ENCODE measurements at regions not wholly inside any gene's neighbourhood (a gene's known extent, or its start where the extent isn't known, plus 50 kb on each side); places are given as distances from the start of the nearest gene placed in this dataset.

DNA sequence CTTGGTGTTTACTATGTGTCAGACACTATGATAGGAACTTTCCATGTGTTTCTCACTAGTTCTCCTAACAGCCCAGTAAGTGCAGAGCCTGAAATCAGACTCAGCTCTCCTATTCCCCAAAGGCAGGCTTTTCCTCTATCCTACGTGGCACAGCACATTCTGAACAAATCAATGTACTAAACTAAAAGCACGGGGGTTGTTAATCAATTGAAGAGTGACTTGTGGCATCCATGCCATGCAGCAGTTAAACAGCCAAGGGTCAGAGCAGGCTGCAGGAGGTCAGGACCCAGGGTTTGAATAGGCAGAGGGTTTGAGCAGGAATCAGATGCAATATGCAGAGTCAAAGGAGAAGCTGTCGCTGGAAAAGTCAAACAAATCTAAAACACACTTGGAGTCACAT lies 289.7 kb upstream of the LDB2 start:
- no peak for TF ChIP-seq EZH2 (IDR thresholded peaks at IDR 0.05; ENCODE audit: low read depth)
- TF ChIP-seq, protein P1, sequence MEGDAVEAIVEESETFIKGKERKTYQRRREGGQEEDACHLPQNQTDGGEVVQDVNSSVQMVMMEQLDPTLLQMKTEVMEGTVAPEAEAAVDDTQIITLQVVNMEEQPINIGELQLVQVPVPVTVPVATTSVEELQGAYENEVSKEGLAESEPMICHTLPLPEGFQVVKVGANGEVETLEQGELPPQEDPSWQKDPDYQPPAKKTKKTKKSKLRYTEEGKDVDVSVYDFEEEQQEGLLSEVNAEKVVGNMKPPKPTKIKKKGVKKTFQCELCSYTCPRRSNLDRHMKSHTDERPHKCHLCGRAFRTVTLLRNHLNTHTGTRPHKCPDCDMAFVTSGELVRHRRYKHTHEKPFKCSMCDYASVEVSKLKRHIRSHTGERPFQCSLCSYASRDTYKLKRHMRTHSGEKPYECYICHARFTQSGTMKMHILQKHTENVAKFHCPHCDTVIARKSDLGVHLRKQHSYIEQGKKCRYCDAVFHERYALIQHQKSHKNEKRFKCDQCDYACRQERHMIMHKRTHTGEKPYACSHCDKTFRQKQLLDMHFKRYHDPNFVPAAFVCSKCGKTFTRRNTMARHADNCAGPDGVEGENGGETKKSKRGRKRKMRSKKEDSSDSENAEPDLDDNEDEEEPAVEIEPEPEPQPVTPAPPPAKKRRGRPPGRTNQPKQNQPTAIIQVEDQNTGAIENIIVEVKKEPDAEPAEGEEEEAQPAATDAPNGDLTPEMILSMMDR (conservative IDR thresholded peaks at IDR 0.05), result no peak
